ENCODE measurements at regions not wholly inside any gene's neighbourhood (a gene's known extent, or its start where the extent isn't known, plus 50 kb on each side); places are given as distances from the start of the nearest gene placed in this dataset.

- TF ChIP-seq CTCF (IDR thresholded peaks at IDR 0.05; ENCODE audit: unreplicated experiment), result no peak
- Mint-ChIP-seq H3K4me3 (ENCODE audit: low read depth) (no peak overlapping the region), H3K9me3 (ENCODE audit: low read depth) (peaks cover 12% of the 10 kb centered on the region)
These were observed 158.4 kb upstream of the IGF1 start for GRCh38 chr12:102638777-102639176.

DNA sequence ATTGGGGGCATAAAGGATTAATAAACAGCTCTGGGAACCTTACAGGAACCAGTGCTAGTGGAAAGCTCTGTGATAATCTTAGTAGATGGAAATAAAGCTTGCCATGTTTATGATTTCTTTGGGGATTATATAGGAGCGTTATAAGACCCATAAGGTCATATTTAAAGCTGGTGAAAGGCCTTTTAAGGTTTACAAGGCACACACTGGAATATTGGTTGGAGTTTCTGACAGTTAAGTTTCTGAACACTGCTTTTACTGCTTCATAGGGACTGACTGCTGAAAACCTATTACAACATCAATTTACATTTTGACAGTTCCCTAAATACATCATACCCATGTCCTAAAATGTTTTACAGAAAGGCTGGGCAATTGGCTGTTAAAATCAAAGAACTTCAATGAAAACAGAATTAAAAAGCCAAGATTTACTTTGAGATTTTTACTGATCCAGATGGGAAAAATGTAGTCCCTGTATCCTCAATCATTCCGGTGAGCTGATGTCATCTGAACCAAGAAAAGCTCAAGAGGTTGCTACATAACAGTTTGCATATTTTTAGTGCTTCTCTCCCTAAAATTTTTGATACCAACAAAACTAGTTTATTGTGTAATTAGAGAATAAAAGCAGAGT, 153.7 kb upstream of the IGF1 start:
- no peak for TF ChIP-seq CTCF (IDR thresholded peaks at IDR 0.05; ENCODE audit: unreplicated experiment)
- Mint-ChIP-seq H3K27me3 (no peaks in the 10 kb centered on the region), H3K9me3 (ENCODE audit: low read depth) (peaks cover 3% of the 10 kb centered on the region), H3K27ac (no peak overlapping the region), H3K4me1 (ENCODE audit: low read depth) (no peaks in the 10 kb centered on the region), H3K36me3 (ENCODE audit: insufficient read depth) (no peaks in the 10 kb centered on the region), H3K4me3 (ENCODE audit: low read depth) (no peak overlapping the region)
- DNase-seq (ENCODE audit: low spot score, unreplicated experiment), result no peak

More at GRCh38 chr12:102638777-102639176, 158.4 kb upstream of the IGF1 start:
- no peak for DNase-seq (ENCODE audit: low spot score, unreplicated experiment)
- no peaks in the 10 kb centered on the region for H3K36me3 Mint-ChIP-seq (ENCODE audit: insufficient read depth)
- H3K4me1 Mint-ChIP-seq (ENCODE audit: low read depth), result peaks cover 7% of the 10 kb centered on the region
- H3K27me3 Mint-ChIP-seq, result no peaks in the 10 kb centered on the region
- H3K27ac Mint-ChIP-seq, result no peak overlapping the region

DNA sequence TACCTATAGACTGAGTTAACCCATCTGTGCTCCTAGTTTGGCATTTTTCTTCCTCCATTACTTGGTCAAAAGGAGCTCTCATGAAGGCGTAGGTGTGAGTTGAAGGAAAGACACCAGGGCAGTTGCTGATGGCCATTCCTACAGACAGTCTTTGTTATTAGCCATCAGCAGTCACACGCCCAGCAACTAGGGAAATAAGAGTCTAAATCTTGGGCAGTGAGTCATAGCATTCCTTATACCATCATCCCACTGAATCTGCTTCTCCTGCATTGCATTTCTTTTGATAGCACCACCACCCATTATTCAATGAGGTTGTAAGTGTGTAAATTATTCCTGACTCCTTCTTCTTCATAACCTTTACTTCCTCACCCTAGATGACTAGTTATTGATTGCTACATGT, 150.9 kb upstream of the IGF1 start:
- Mint-ChIP-seq H3K27ac (no peak overlapping the region), H3K4me3 (ENCODE audit: low read depth) (no peak overlapping the region), H3K36me3 (ENCODE audit: insufficient read depth) (no peaks in the 10 kb centered on the region), H3K4me1 (ENCODE audit: low read depth) (no peaks in the 10 kb centered on the region), H3K27me3 (no peaks in the 10 kb centered on the region), H3K9me3 (ENCODE audit: low read depth) (peaks cover 5% of the 10 kb centered on the region)
- no peak for DNase-seq (ENCODE audit: low spot score, unreplicated experiment)
- no peak for TF ChIP-seq CTCF (IDR thresholded peaks at IDR 0.05; ENCODE audit: unreplicated experiment)

DNA sequence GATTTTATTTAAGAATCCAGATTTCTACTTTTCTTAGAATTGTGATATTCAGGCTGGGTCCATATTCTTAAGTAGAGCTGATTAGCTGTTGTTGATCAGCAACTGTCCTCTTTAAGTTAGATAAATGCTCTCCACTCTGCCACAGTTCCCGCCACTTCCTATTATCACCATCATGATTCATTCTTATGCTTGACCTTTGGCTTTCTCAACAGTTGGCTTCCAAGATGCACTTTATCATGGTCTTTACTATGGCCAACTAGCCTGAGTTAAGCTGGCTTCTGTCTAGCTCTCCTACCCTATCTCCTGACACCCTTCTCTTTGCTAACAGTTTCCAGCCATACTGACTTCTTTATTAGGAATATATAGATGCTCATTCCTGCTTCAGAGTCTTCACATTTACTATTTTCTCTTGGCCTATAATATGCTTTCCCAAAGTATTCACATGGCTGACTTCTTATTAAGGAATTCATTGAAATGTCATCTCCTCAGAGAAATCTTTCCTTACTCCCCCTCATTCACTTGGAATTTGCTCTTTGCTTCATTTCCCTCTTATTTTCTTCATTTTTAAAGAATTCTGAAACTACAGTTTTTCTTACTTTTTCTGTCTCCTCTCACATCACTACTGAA, 149.0 kb upstream of the IGF1 start:
- Mint-ChIP-seq H3K36me3 (ENCODE audit: insufficient read depth) (no peaks in the 10 kb centered on the region), H3K27me3 (no peaks in the 10 kb centered on the region), H3K4me1 (ENCODE audit: low read depth) (no peaks in the 10 kb centered on the region), H3K27ac (no peak overlapping the region), H3K4me3 (ENCODE audit: low read depth) (no peak overlapping the region), H3K9me3 (ENCODE audit: low read depth) (peaks cover 5% of the 10 kb centered on the region)
- no peak for TF ChIP-seq CTCF (IDR thresholded peaks at IDR 0.05; ENCODE audit: unreplicated experiment)
- no peak for DNase-seq (ENCODE audit: low spot score, unreplicated experiment)

DNA sequence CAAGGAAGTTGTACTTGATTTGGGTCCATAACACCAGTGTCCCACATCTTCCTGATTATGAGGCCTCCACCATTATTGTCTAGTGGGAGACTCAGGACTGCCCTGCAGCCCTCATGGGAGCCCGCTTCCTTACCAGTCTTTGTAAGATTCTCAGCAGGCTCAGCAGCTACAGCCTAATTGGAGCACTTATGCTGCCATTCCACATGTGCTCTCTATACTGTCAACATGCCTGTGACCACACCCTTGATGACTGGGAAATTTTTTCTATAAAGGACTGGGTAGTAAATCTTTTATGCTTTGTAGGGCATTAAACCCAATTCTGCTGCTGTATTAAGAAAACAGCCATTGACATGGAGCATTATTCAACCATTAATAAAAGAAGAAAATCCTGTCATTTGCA, 145.5 kb upstream of the IGF1 start:
- no peak for TF ChIP-seq CTCF (IDR thresholded peaks at IDR 0.05; ENCODE audit: unreplicated experiment)
- Mint-ChIP-seq H3K27ac (no peak overlapping the region), H3K9me3 (ENCODE audit: low read depth) (peaks cover 5% of the 10 kb centered on the region), H3K36me3 (ENCODE audit: insufficient read depth) (no peaks in the 10 kb centered on the region), H3K4me3 (ENCODE audit: low read depth) (no peak overlapping the region), H3K4me1 (ENCODE audit: low read depth) (no peaks in the 10 kb centered on the region), H3K27me3 (no peaks in the 10 kb centered on the region)
- DNase-seq (ENCODE audit: low spot score, unreplicated experiment), result no peak

Measured in progenitor cell of endocrine pancreas (in vitro differentiated cells).